Keratinocyte (primary cell): ENCODE measurements at regions not wholly inside any gene's neighbourhood (a gene's known extent, or its start where the extent isn't known, plus 50 kb on each side); places are given as distances from the start of the nearest gene placed in this dataset.

Source experiments
- DNase-seq: peaks from one replicate; pipeline ENCODE4 v3.0.0-alpha.2; 2011; ENCODE audit warnings: low read depth, missing footprints, low spot score
- FAIRE-seq: peaks from 2 replicates; lab custom pipeline; 2011; peaks lifted over from hg19 to GRCh38; lab: Jason Lieb, UNC
- H2AFZ ChIP-seq: 2 replicates; pipeline ENCODE4 v1.6.0; 2012; ENCODE audit warnings: low read length, control low read depth, inconsistent platforms; ENCODE audit not compliant: control insufficient read depth
- H3K27ac ChIP-seq: 2 replicates; pipeline ENCODE4 v1.5.1; 2011; ENCODE audit warnings: low read length; ENCODE audit not compliant: control insufficient read depth, insufficient read depth
- H3K27me3 ChIP-seq: 3 replicates; pipeline ENCODE4 v1.6.0; 2011; ENCODE audit warnings: low read length; ENCODE audit not compliant: control insufficient read depth, insufficient read depth; ENCODE audit errors: extremely low read depth
- H3K36me3 ChIP-seq, 2 experiments: 2 replicates in 1 of 2; 3 replicates in 1 of 2; pipeline ENCODE4 v1.5.1; 2011; ENCODE audit warnings: low read length in 2 of 2, mild to moderate bottlenecking in 1 of 2; ENCODE audit not compliant: control insufficient read depth in 2 of 2, insufficient read depth in 2 of 2; ENCODE audit errors: extremely low read depth in 1 of 2
- H3K4me1 ChIP-seq: 3 replicates; pipeline ENCODE4 v1.5.1; 2011; ENCODE audit warnings: low read length; ENCODE audit not compliant: control insufficient read depth, insufficient read depth; ENCODE audit errors: extremely low read depth
- H3K4me2 ChIP-seq: 3 replicates; pipeline ENCODE4 v1.6.0; 2011; ENCODE audit warnings: low read depth, low read length; ENCODE audit not compliant: control insufficient read depth, insufficient read depth; ENCODE audit errors: extremely low read depth
- H3K4me3 ChIP-seq, 3 experiments: fragments of 200-600 bp in 1 of 3; sonication (generic) in 1 of 3; 2 replicates in 2 of 3; 3 replicates in 1 of 3; pipeline ENCODE4 v1.5.1; 2011 to 2016; ENCODE audit warnings: low read length in 3 of 3, mild to moderate bottlenecking in 3 of 3, control low read depth in 2 of 3, inconsistent platforms in 1 of 3, low read depth in 1 of 3, mixed read lengths in 1 of 3, mixed run types in 1 of 3, moderate library complexity in 1 of 3; ENCODE audit not compliant: control insufficient read depth in 2 of 3, insufficient read depth in 2 of 3; ENCODE audit errors: extremely low read depth in 1 of 3
- H3K79me2 ChIP-seq: 2 replicates; pipeline ENCODE4 v1.6.0; 2012; ENCODE audit warnings: low read length; ENCODE audit not compliant: control insufficient read depth, insufficient read depth
- H3K9ac ChIP-seq: 3 replicates; pipeline ENCODE4 v1.6.0; 2011; ENCODE audit warnings: low read length; ENCODE audit not compliant: control insufficient read depth, insufficient read depth; ENCODE audit errors: extremely low read depth
- H3K9me1 ChIP-seq: 3 replicates; pipeline ENCODE4 v1.6.0; 2011; ENCODE audit warnings: low read length; ENCODE audit not compliant: control insufficient read depth, insufficient read depth; ENCODE audit errors: extremely low read depth
- H3K9me3 ChIP-seq: 2 replicates; pipeline ENCODE4 v1.5.1; 2012; ENCODE audit warnings: low read depth, low read length; ENCODE audit not compliant: control insufficient read depth
- H4K20me1 ChIP-seq: 3 replicates; pipeline ENCODE4 v1.6.0; 2011; ENCODE audit warnings: low read length; ENCODE audit not compliant: control insufficient read depth, insufficient read depth; ENCODE audit errors: extremely low read depth
- CTCF ChIP-seq, 3 experiments: IDR thresholded peaks in 1 of 3; conservative IDR thresholded peaks in 1 of 3; optimal IDR thresholded peaks in 1 of 3; 2 replicates in 2 of 3; 3 replicates in 1 of 3; pipeline versions ENCODE3 to v1.5.1; 2011; ENCODE audit warnings: low read length in 3 of 3, mild to moderate bottlenecking in 3 of 3, moderate library complexity in 2 of 3, control low read depth in 1 of 3, inconsistent platforms in 1 of 3; ENCODE audit not compliant: insufficient read depth in 2 of 3; ENCODE audit errors: extremely low read depth in 1 of 3
- EZH2 ChIP-seq: IDR thresholded peaks from one replicate; pipeline ENCODE4 v1.6.1; 2012; ENCODE audit warnings: inconsistent platforms, mild to moderate bottlenecking, low read length, moderate library complexity
- dilution Hi-C: fragments of 300-500 bp; cut with MboI; formaldehyde crosslinking; loops from one replicate; pipeline ENCODE4 v1.7.0; 2020; ENCODE audit warnings: low sequenced_read_pairs; ENCODE audit not compliant: extremely low pct_ligation_motif_present

GRCh38 chr13:90984756-90985155, 362.7 kb upstream of the MIR17HG start:
- Histone ChIP-seq H4K20me1 (no peaks in the 10 kb centered on the region), H3K4me2 (no peak overlapping the region), H2AFZ (no peak overlapping the region), H3K9me1 (no peaks in the 10 kb centered on the region), H3K27ac (no peak overlapping the region), H3K9me3 (no peaks in the 10 kb centered on the region), H3K36me3 (no peaks in the 10 kb centered on the region), H3K4me3 (no peak overlapping the region), H3K79me2 (no peaks in the 10 kb centered on the region), H3K9ac (no peak overlapping the region), H3K27me3 (no peaks in the 10 kb centered on the region), H3K4me1 (no peaks in the 10 kb centered on the region)
- TF ChIP-seq CTCF (optimal IDR thresholded peaks at IDR 0.05 in 1 of 3, IDR thresholded peaks at IDR 0.05 in 1 of 3, conservative IDR thresholded peaks at IDR 0.05 in 1 of 3; ENCODE audit: extremely low read depth in 1 of 3, insufficient read depth in 2 of 3, low read length in 3 of 3): no peak
- TF ChIP-seq EZH2: no peak
- DNase-seq: no peak
- dilution Hi-C loops: no loop called here
- no peak for FAIRE-seq

GRCh38 chr13:90995001-90995400, 352.5 kb upstream of the MIR17HG start:
- DNase-seq (no peak), FAIRE-seq (no peak)
- Histone ChIP-seq H3K9me3 (no peaks in the 10 kb centered on the region), H3K27ac (no peak overlapping the region), H3K4me3 (no peak overlapping the region), H3K79me2 (no peaks in the 10 kb centered on the region), H4K20me1 (no peaks in the 10 kb centered on the region), H3K4me2 (no peak overlapping the region), H3K9me1 (no peaks in the 10 kb centered on the region), H3K9ac (no peak overlapping the region), H3K4me1 (no peaks in the 10 kb centered on the region), H3K27me3 (no peaks in the 10 kb centered on the region), H2AFZ (no peak overlapping the region), H3K36me3 (no peaks in the 10 kb centered on the region)
- dilution Hi-C loops: no loop called here
- TF ChIP-seq EZH2: no peak
- TF ChIP-seq CTCF (optimal IDR thresholded peaks at IDR 0.05 in 1 of 3, IDR thresholded peaks at IDR 0.05 in 1 of 3, conservative IDR thresholded peaks at IDR 0.05 in 1 of 3; ENCODE audit: extremely low read depth in 1 of 3, insufficient read depth in 2 of 3, low read length in 3 of 3): no peak
